Right lobe of liver (tissue), 6 donors: ENCODE measurements at regions not wholly inside any gene's neighbourhood (a gene's known extent, or its start where the extent isn't known, plus 50 kb on each side); places are given as distances from the start of the nearest gene placed in this dataset.

ENCODE experiments used
- ATAC-seq, 4 donors: fragments of 200-7000 bp; cut with Tn5 transposase; one replicate each; pipeline ENCODE4 v1.9.1; 2020; ENCODE audit warnings: mild to moderate bottlenecking in 4 of 4, moderate library complexity in 4 of 4
- DNase-seq, 3 donors: peaks; one replicate each; pipeline ENCODE4 v3.0.0-alpha.2; 2020
- H3K27ac ChIP-seq, 3 donors: fragments of 200-600 bp; one replicate each; pipeline ENCODE4 v1.8.0; 2022
- H3K27me3 ChIP-seq, 2 donors: fragments of 200-600 bp; one replicate each; pipeline ENCODE4 v1.8.0; 2022
- H3K36me3 ChIP-seq, 4 donors: fragments of 200-600 bp; sonication (generic) in 1 of 4; one replicate each; pipeline versions ENCODE4 v1.5.1 to v1.8.0; 2017 to 2022; ENCODE audit warnings: control low read depth in 1 of 4
- H3K4me1 ChIP-seq, 4 donors: fragments of 200-600 bp; sonication (generic) in 1 of 4; one replicate each; pipeline versions ENCODE4 v1.5.1 to v1.8.0; 2017 to 2022; ENCODE audit warnings: control low read depth in 1 of 4
- H3K4me3 ChIP-seq, 3 donors: fragments of 200-600 bp; one replicate each; pipeline ENCODE4 v1.8.0; 2022
- H3K9me3 ChIP-seq, 4 donors: fragments of 200-600 bp; sonication (generic) in 1 of 4; one replicate each; pipeline versions ENCODE4 v1.5.1 to v1.8.0; 2017 to 2022; ENCODE audit warnings: control low read depth in 1 of 4
- POLR2A ChIP-seq: fragments of 450-650 bp; IDR thresholded peaks from one replicate; pipeline ENCODE4 v1.6.1; 2017; ENCODE audit warnings: antibody characterized with exemption, mild to moderate bottlenecking
- WGBS: methylation state at CpG from one replicate; pipeline ENCODE4 v1.1.6; 2018; ENCODE audit warnings: low coverage, low lambda C conversion rate; ENCODE audit not compliant: insufficient coverage; ENCODE audit errors: missing lambda C conversion rate; 5-methylcytosine and 5-hydroxymethylcytosine counted together
- intact Hi-C, 2 donors: fragments of 100-400 bp; cut with DNase I; formaldehyde crosslinking; loops; one replicate each; pipeline versions ENCODE4 v1.11.2 to v1.14.1; 2022
- TF ChIP-seq, protein P1 (sequence below), 4 donors: fragments of 200-600 bp in 3 of 4; fragments of 450-650 bp in 1 of 4; IDR thresholded peaks; one replicate each; pipeline versions ENCODE4 v1.5.1 to v1.8.0; 2016 to 2022; ENCODE audit warnings: antibody characterized with exemption in 4 of 4, mild to moderate bottlenecking in 2 of 4
- donor health status: DM: no; HTN: yes; CAD: no.
- donor health status: DM: no; HTN: no; CAD: no.
- donor health status: DM: no; HTN: no; CAD: no.
- donor health status: DM: no; HTN: yes; CAD: no.
- donor health status: DM: no; HTN: yes; CAD: no.

GRCh38 chr18:34098109-34098508, 126.6 kb downstream of the NOL4 start:
- 69% methylated on average over 2 of the region's 2 CpGs for WGBS
- Histone ChIP-seq H3K36me3 (no peaks in the 10 kb centered on the region), H3K27me3 (no peaks in the 10 kb centered on the region), H3K9me3 (no peaks in the 10 kb centered on the region), H3K4me1 (no peaks in the 10 kb centered on the region), H3K27ac (no peak overlapping the region), H3K4me3 (no peak overlapping the region)
- TF ChIP-seq, protein P1, sequence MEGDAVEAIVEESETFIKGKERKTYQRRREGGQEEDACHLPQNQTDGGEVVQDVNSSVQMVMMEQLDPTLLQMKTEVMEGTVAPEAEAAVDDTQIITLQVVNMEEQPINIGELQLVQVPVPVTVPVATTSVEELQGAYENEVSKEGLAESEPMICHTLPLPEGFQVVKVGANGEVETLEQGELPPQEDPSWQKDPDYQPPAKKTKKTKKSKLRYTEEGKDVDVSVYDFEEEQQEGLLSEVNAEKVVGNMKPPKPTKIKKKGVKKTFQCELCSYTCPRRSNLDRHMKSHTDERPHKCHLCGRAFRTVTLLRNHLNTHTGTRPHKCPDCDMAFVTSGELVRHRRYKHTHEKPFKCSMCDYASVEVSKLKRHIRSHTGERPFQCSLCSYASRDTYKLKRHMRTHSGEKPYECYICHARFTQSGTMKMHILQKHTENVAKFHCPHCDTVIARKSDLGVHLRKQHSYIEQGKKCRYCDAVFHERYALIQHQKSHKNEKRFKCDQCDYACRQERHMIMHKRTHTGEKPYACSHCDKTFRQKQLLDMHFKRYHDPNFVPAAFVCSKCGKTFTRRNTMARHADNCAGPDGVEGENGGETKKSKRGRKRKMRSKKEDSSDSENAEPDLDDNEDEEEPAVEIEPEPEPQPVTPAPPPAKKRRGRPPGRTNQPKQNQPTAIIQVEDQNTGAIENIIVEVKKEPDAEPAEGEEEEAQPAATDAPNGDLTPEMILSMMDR (IDR thresholded peaks at IDR 0.05): no peak
- TF ChIP-seq POLR2A: no peak
- no peak for DNase-seq
- ATAC-seq: no peak
- intact Hi-C loops: no loop called here

DNA sequence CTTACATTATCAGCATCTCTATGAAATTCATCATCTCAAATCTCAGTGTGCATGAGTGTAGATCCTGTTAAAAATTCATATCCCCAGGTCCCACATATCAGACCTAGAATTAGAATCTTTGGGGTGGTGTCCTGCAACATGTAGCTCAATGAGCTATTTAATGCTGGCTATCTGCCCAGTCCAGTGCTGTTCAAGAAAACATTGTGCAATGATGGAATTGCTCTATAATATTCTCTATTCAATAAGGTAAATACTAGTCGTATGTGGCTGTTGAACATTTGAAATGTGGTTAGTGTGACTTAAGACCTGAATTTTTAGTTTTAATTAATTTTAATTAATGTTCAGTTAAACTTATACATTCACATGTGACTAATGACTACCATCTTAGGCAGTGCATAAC, 127.4 kb downstream of the NOL4 start:
- intact Hi-C loops: no loop called here
- no peaks in the 10 kb centered on the region for H3K36me3 ChIP-seq
- H3K27me3 ChIP-seq: no peaks in the 10 kb centered on the region
- no peak overlapping the region for H3K27ac ChIP-seq
- 5% methylated on average over 1 of the region's 1 CpG for WGBS
- H3K4me3 ChIP-seq: no peak overlapping the region
- DNase-seq: no peak
- no peak for TF ChIP-seq POLR2A
- TF ChIP-seq, protein P1 (IDR thresholded peaks at IDR 0.05): no peak
- H3K9me3 ChIP-seq: no peaks in the 10 kb centered on the region
- no peaks in the 10 kb centered on the region for H3K4me1 ChIP-seq
- peak in 3 of 4 donors; percentile 46 to 72 (median 60) for ATAC-seq

DNA sequence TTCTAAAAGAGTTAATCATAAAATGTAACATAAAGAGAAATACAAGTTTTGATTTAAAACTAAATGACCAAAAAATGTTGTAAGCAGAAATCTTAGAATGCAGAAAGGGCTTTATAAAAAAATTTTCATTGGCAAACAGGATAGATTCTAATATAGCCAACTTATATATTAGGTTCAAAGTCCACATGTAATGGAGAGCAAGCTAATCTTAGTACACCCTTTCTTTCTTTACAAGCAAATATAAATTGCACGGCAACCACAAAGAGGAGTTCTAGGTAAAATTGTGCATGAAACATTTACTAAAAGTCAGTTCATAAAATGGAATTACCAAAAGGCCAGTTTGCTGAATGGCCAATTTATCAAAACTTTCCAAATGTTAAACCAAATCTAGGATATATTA, 130.6 kb downstream of the NOL4 start:
- no peak overlapping the region for H3K4me3 ChIP-seq
- H3K4me1 ChIP-seq: no peaks in the 10 kb centered on the region
- 81% methylated on average over 1 of the region's 1 CpG for WGBS
- intact Hi-C loops: no loop called here
- H3K9me3 ChIP-seq: no peaks in the 10 kb centered on the region
- DNase-seq (no peak), ATAC-seq (no peak)
- H3K36me3 ChIP-seq: no peaks in the 10 kb centered on the region
- no peak for TF ChIP-seq POLR2A
- TF ChIP-seq, protein P1 (IDR thresholded peaks at IDR 0.05): no peak
- H3K27me3 ChIP-seq: no peaks in the 10 kb centered on the region
- H3K27ac ChIP-seq: no peak overlapping the region

DNA sequence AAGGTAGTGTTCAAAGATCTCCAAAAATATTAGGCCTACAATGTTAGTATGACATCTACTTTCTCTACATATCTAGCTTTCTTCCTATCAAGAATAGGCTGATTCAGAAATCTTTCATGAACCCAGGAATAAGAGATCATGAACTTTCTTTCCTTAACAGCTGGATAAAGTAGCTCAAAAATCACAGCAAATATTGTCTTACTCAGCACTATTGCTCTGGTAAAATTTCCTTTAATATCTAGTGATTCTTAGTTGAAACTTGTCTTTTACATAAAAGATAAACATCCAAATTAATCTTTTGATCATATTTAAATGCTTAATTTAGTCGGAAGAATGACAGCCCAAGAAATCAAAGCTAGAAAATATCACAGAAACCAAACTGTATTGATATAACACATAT, 131.9 kb downstream of the NOL4 start:
- ATAC-seq (no peak), DNase-seq (no peak)
- Histone ChIP-seq H3K4me1 (no peaks in the 10 kb centered on the region), H3K27me3 (no peaks in the 10 kb centered on the region), H3K9me3 (no peaks in the 10 kb centered on the region), H3K36me3 (no peaks in the 10 kb centered on the region), H3K27ac (no peak overlapping the region), H3K4me3 (no peak overlapping the region)
- TF ChIP-seq, protein P1 (IDR thresholded peaks at IDR 0.05): no peak
- no peak for TF ChIP-seq POLR2A
- WGBS: 80% methylated on average over 1 of the region's 1 CpG
- intact Hi-C loops: no loop called here

DNA sequence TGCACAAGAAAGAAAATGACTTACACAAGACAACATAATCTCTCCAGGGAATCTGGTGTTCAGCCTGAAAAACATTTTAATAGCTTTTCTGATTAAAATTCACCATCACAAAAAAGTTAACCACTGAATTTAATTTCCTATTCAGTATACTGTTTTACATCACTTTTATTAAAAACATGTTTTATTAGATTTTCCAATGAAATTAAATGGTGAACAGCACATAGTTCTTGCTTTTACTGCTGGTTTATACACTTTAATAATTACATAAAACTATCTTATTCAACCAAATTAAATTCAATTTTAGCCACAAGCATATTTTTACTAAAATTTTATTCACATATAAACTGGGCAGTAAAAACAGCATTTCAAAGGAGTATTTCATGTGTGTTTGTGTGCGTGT, 138.3 kb downstream of the NOL4 start:
- H3K4me1 ChIP-seq: peaks cover 0 to 17% (median 0%) of the 10 kb centered on the region in 4 donors
- no peak overlapping the region for H3K4me3 ChIP-seq
- intact Hi-C loops: no loop called here
- H3K27me3 ChIP-seq: no peaks in the 10 kb centered on the region
- TF ChIP-seq POLR2A: no peak
- TF ChIP-seq, protein P1 (IDR thresholded peaks at IDR 0.05): no peak
- no peaks in the 10 kb centered on the region for H3K9me3 ChIP-seq
- no peak for DNase-seq
- no peaks in the 10 kb centered on the region for H3K36me3 ChIP-seq
- 38% methylated on average over 1 of the region's 1 CpG for WGBS
- ATAC-seq: no peak
- H3K27ac ChIP-seq: no peak overlapping the region
